HG03280 (cell line): ENCODE measurements at regions not wholly inside any gene's neighbourhood (a gene's known extent, or its start where the extent isn't known, plus 50 kb on each side); places are given as distances from the start of the nearest gene placed in this dataset.
"Not testable (repeated sequence)": the region's sequence is repeated elsewhere in the genome, so short reads cannot be mapped to it uniquely, and the experiment has no call there.

Experiments used
- ATAC-seq: cut with Tn5 transposase; IDR thresholded peaks from one replicate; pipeline ENCODE4 v1.9.1; 2021; ENCODE audit warnings: mild to moderate bottlenecking, moderate library complexity; ENCODE audit not compliant: unreplicated experiment

GRCh38 chr14:51342226-51342625 is 102.2 kb downstream of the TMX1 start:
- ATAC-seq, result no peak

GRCh38 chr14:51351997-51352396 is 112.0 kb downstream of the TMX1 start:
- ATAC-seq, result no peak

- no peak for ATAC-seq
These were observed 113.9 kb downstream of the TMX1 start for GRCh38 chr14:51353901-51354300.

GRCh38 chr14:51354846-51355245 is 114.8 kb downstream of the TMX1 start:
- no peak for ATAC-seq

GRCh38 chr14:51356381-51356780 is 116.3 kb downstream of the TMX1 start:
- ATAC-seq, result no peak

GRCh38 chr14:51357250-51357649 is 117.2 kb downstream of the TMX1 start:
- ATAC-seq, result no peak

- no peak for ATAC-seq
These were observed 120.5 kb downstream of the TMX1 start for GRCh38 chr14:51360592-51360991.

GRCh38 chr14:51365241-51365965 is 125.4 kb downstream of the TMX1 start:
- ATAC-seq, result no peak

GRCh38 chr14:51366460-51366859 is 126.4 kb downstream of the TMX1 start:
- ATAC-seq, result not testable (repeated sequence)

- not testable (repeated sequence) for ATAC-seq
These were observed 127.0 kb downstream of the TMX1 start for GRCh38 chr14:51366866-51367599.

GRCh38 chr14:51367600-51367931 is 127.5 kb downstream of the TMX1 start:
- no peak for ATAC-seq

- no peak for ATAC-seq
These were observed 128.7 kb downstream of the TMX1 start for GRCh38 chr14:51368721-51369163.

- ATAC-seq, result no peak
These were observed 129.8 kb downstream of the TMX1 start for GRCh38 chr14:51369814-51370213.

- ATAC-seq, result no peak
These were observed 130.8 kb downstream of the TMX1 start for GRCh38 chr14:51370758-51371386.

- not testable (repeated sequence) for ATAC-seq
These were observed 137.1 kb downstream of the TMX1 start for GRCh38 chr14:51377186-51377585.

GRCh38 chr14:51382506-51382905 is 142.5 kb downstream of the TMX1 start:
- no peak for ATAC-seq

- ATAC-seq, result no peak
These were observed 146.4 kb downstream of the TMX1 start for GRCh38 chr14:51386411-51386810.

GRCh38 chr14:51386983-51387735 is 147.1 kb downstream of the TMX1 start:
- ATAC-seq, result no peak

- no peak for ATAC-seq
These were observed 152.4 kb downstream of the TMX1 start for GRCh38 chr14:51392416-51392815.

- ATAC-seq, result no peak
These were observed 154.3 kb downstream of the TMX1 start for GRCh38 chr14:51394384-51394783.

- no peak for ATAC-seq
These were observed 154.8 kb downstream of the TMX1 start for GRCh38 chr14:51394804-51395203.
